Uterus (tissue), 2 donors: ENCODE measurements at regions not wholly inside any gene's neighbourhood (a gene's known extent, or its start where the extent isn't known, plus 50 kb on each side); places are given as distances from the start of the nearest gene placed in this dataset.
"Not testable (repeated sequence)": the region's sequence is repeated elsewhere in the genome, so short reads cannot be mapped to it uniquely, and the experiment has no call there.

ENCODE experiments used
- CTCF ChIP-seq, 4 experiments: fragments of 200-600 bp in 2 of 4; fragments of 450-650 bp in 2 of 4; sonication (generic) in 2 of 4; IDR thresholded peaks; one replicate each; pipeline ENCODE4 v1.5.1; 2016 to 2019; ENCODE audit warnings: antibody characterized with exemption in 4 of 4, mild to moderate bottlenecking in 2 of 4, moderate library complexity in 1 of 4
- POLR2A ChIP-seq, 2 donors: fragments of 450-650 bp; IDR thresholded peaks; one replicate each; pipeline ENCODE4 v1.6.1; 2016; ENCODE audit warnings: antibody characterized with exemption in 2 of 2, mild to moderate bottlenecking in 1 of 2, moderate library complexity in 1 of 2

GRCh38 chr5:63732880-63733279 lies 229.4 kb downstream of the HTR1A start:
- TF ChIP-seq CTCF, POLR2A (IDR thresholded peaks at IDR 0.05): not testable (repeated sequence)
